Activated CD4-positive, alpha-beta memory T cell treated with anti-CD3 and anti-CD28 coated beads, Interleukin-2, amount 10 ng/mL, durations not matched to agents 7 days and 5 days (primary cell): ENCODE measurements at regions not wholly inside any gene's neighbourhood (a gene's known extent, or its start where the extent isn't known, plus 50 kb on each side); places are given as distances from the start of the nearest gene placed in this dataset.
"Not testable (repeated sequence)": the region's sequence is repeated elsewhere in the genome, so short reads cannot be mapped to it uniquely, and the experiment has no call there.

Experiments
- CTCF ChIA-PET: fragments of 350-600 bp; sonication (Branson Sonifier 250); formaldehyde crosslinking; loops from one replicate; lab custom pipeline; 2021; ENCODE audit warnings: antibody characterized with exemption, inconsistent platforms; lab: Charles Lee
- POLR2A ChIA-PET: fragments of 350-600 bp; sonication (Branson Sonifier 250); formaldehyde crosslinking; loops from one replicate; lab custom pipeline; 2021; ENCODE audit warnings: antibody characterized with exemption; lab: Charles Lee
- DNase-seq: peaks from one replicate; pipeline ENCODE4 v3.0.0-alpha.2; 2020
- H3K27ac Mint-ChIP-seq: one replicate; pipeline ENCODE4 v1.8.0; 2021; ENCODE audit warnings: mild to moderate bottlenecking, mixed read lengths
- H3K27me3 Mint-ChIP-seq: one replicate; pipeline ENCODE4 v1.8.0; 2021; ENCODE audit warnings: mixed read lengths
- H3K36me3 Mint-ChIP-seq: one replicate; pipeline ENCODE4 v1.8.0; 2021; ENCODE audit warnings: low read depth, mixed read lengths
- H3K4me1 Mint-ChIP-seq: one replicate; pipeline ENCODE4 v1.8.0; 2021; ENCODE audit warnings: mixed read lengths
- H3K4me3 Mint-ChIP-seq: one replicate; pipeline ENCODE4 v1.8.0; 2021; ENCODE audit warnings: mild to moderate bottlenecking, mixed read lengths
- H3K9me3 Mint-ChIP-seq: one replicate; pipeline ENCODE4 v1.8.0; 2021; ENCODE audit warnings: mixed read lengths

GRCh38 chr13:50464349-50465251, 378.9 kb downstream of the DLEU7 start:
- CTCF ChIA-PET: no interaction called here

GRCh38 chr13:50466456-50466855, 377.0 kb downstream of the DLEU7 start:
- H3K27me3 Mint-ChIP-seq: peaks cover 5% of the 10 kb centered on the region
- H3K36me3 Mint-ChIP-seq: no peaks in the 10 kb centered on the region
- H3K4me1 Mint-ChIP-seq: no peaks in the 10 kb centered on the region
- CTCF ChIA-PET: no interaction called here
- DNase-seq: no peak
- no peaks in the 10 kb centered on the region for H3K9me3 Mint-ChIP-seq
- H3K27ac Mint-ChIP-seq: no peak overlapping the region
- H3K4me3 Mint-ChIP-seq: no peak overlapping the region
- POLR2A ChIA-PET: no interaction called here

More at GRCh38 chr13:50464349-50465251, 378.9 kb downstream of the DLEU7 start:
- POLR2A ChIA-PET: no interaction called here
- Mint-ChIP-seq H3K4me3 (no peak overlapping the region), H3K9me3 (no peaks in the 10 kb centered on the region), H3K27ac (no peak overlapping the region), H3K27me3 (peaks cover 5% of the 10 kb centered on the region), H3K36me3 (no peaks in the 10 kb centered on the region), H3K4me1 (no peaks in the 10 kb centered on the region)
- DNase-seq: no peak

GRCh38 chr13:50467156-50468110, 376.1 kb downstream of the DLEU7 start:
- H3K4me3 Mint-ChIP-seq: no peak overlapping the region
- POLR2A ChIA-PET: no interaction called here

GRCh38 chr13:50468849-50469669, 374.4 kb downstream of the DLEU7 start:
- H3K4me3 Mint-ChIP-seq: no peak overlapping the region
- H3K27ac Mint-ChIP-seq: no peak overlapping the region
- ChIA-PET CTCF (no interaction called here), POLR2A (no interaction called here)
- no peaks in the 10 kb centered on the region for H3K36me3 Mint-ChIP-seq
- H3K4me1 Mint-ChIP-seq: no peaks in the 10 kb centered on the region
- DNase-seq: no peak
- no peaks in the 10 kb centered on the region for H3K9me3 Mint-ChIP-seq
- peaks cover 5% of the 10 kb centered on the region for H3K27me3 Mint-ChIP-seq

More at GRCh38 chr13:50467156-50468110, 376.1 kb downstream of the DLEU7 start:
- CTCF ChIA-PET: no interaction called here
- no peak for DNase-seq
- peaks cover 5% of the 10 kb centered on the region for H3K27me3 Mint-ChIP-seq
- H3K27ac Mint-ChIP-seq: no peak overlapping the region
- no peaks in the 10 kb centered on the region for H3K4me1 Mint-ChIP-seq
- no peaks in the 10 kb centered on the region for H3K9me3 Mint-ChIP-seq
- H3K36me3 Mint-ChIP-seq: no peaks in the 10 kb centered on the region

- CTCF ChIA-PET, H3K27ac Mint-ChIP-seq, DNase-seq, POLR2A ChIA-PET, H3K36me3 Mint-ChIP-seq, H3K4me3 Mint-ChIP-seq, H3K4me1 Mint-ChIP-seq, H3K27me3 Mint-ChIP-seq, H3K9me3 Mint-ChIP-seq: not testable (repeated sequence)
These were observed 370.4 kb downstream of the DLEU7 start for GRCh38 chr13:50473050-50473449.

GRCh38 chr13:50474088-50474662, 369.3 kb downstream of the DLEU7 start:
- no peaks in the 10 kb centered on the region for H3K36me3 Mint-ChIP-seq
- CTCF ChIA-PET: interaction anchor here (1.1 kb wide), 1 partner anchor 18 kb away, joined by 3 read pairs; no protein-coding TSS in a partner anchor

GRCh38 chr13:50476577-50477285, 366.8 kb downstream of the DLEU7 start:
- Mint-ChIP-seq H3K4me1 (no peaks in the 10 kb centered on the region), H3K27ac (no peak overlapping the region), H3K27me3 (peaks cover 2% of the 10 kb centered on the region), H3K9me3 (no peaks in the 10 kb centered on the region), H3K4me3 (no peak overlapping the region), H3K36me3 (no peaks in the 10 kb centered on the region)
- DNase-seq: no peak
- POLR2A ChIA-PET: no interaction called here
- CTCF ChIA-PET: no interaction called here

More at GRCh38 chr13:50474088-50474662, 369.3 kb downstream of the DLEU7 start:
- H3K27me3 Mint-ChIP-seq: peaks cover 4% of the 10 kb centered on the region
- H3K27ac Mint-ChIP-seq: no peak overlapping the region
- no peak overlapping the region for H3K4me3 Mint-ChIP-seq
- no peaks in the 10 kb centered on the region for H3K9me3 Mint-ChIP-seq
- DNase-seq: no peak
- no peaks in the 10 kb centered on the region for H3K4me1 Mint-ChIP-seq
- POLR2A ChIA-PET: no interaction called here

- no peak overlapping the region for H3K4me3 Mint-ChIP-seq
- peaks cover 7% of the 10 kb centered on the region for H3K27me3 Mint-ChIP-seq
- ChIA-PET CTCF (no interaction called here), POLR2A (no interaction called here)
- no peaks in the 10 kb centered on the region for H3K36me3 Mint-ChIP-seq
- H3K9me3 Mint-ChIP-seq: no peaks in the 10 kb centered on the region
- DNase-seq: no peak
- no peak overlapping the region for H3K27ac Mint-ChIP-seq
- no peaks in the 10 kb centered on the region for H3K4me1 Mint-ChIP-seq
These were observed 361.6 kb downstream of the DLEU7 start for GRCh38 chr13:50481936-50482335.

GRCh38 chr13:50483416-50483815, 360.1 kb downstream of the DLEU7 start:
- ChIA-PET CTCF (no interaction called here), POLR2A (no interaction called here)
- no peaks in the 10 kb centered on the region for H3K9me3 Mint-ChIP-seq
- no peak overlapping the region for H3K4me3 Mint-ChIP-seq
- no peaks in the 10 kb centered on the region for H3K4me1 Mint-ChIP-seq
- H3K27me3 Mint-ChIP-seq: peaks cover 7% of the 10 kb centered on the region
- no peak for DNase-seq
- no peak overlapping the region for H3K27ac Mint-ChIP-seq
- no peaks in the 10 kb centered on the region for H3K36me3 Mint-ChIP-seq

- Mint-ChIP-seq H3K4me1 (no peaks in the 10 kb centered on the region), H3K36me3 (no peaks in the 10 kb centered on the region), H3K9me3 (no peaks in the 10 kb centered on the region), H3K27ac (no peak overlapping the region), H3K27me3 (peaks cover 7% of the 10 kb centered on the region), H3K4me3 (no peak overlapping the region)
- ChIA-PET CTCF (no interaction called here), POLR2A (no interaction called here)
- no peak for DNase-seq
These were observed 358.9 kb downstream of the DLEU7 start for GRCh38 chr13:50484472-50485113.

GRCh38 chr13:50485979-50486935, 357.2 kb downstream of the DLEU7 start:
- no peak for DNase-seq
- Mint-ChIP-seq H3K36me3 (no peaks in the 10 kb centered on the region), H3K9me3 (no peaks in the 10 kb centered on the region), H3K4me1 (no peaks in the 10 kb centered on the region), H3K4me3 (no peak overlapping the region), H3K27ac (no peak overlapping the region), H3K27me3 (peaks cover 7% of the 10 kb centered on the region)
- ChIA-PET POLR2A (no interaction called here), CTCF (no interaction called here)
